Esophagus muscularis mucosa (tissue), 4 donors: ENCODE measurements at regions not wholly inside any gene's neighbourhood (a gene's known extent, or its start where the extent isn't known, plus 50 kb on each side); places are given as distances from the start of the nearest gene placed in this dataset.

Experiments
- DNase-seq: peaks from one replicate; pipeline ENCODE4 v3.0.0-alpha.2; 2017; ENCODE audit errors: extremely low spot score
- H3K27ac ChIP-seq, 4 donors: fragments of 200-600 bp; sonication (generic); replicated peaks in 1 of 4; 1 replicate in 3 of 4; 2 replicates in 1 of 4; pipeline ENCODE4 v1.5.1; 2016 to 2019; ENCODE audit warnings: mild to moderate bottlenecking in 1 of 4
- H3K27me3 ChIP-seq, 4 donors: fragments of 200-600 bp; sonication (generic); one replicate each; pipeline versions ENCODE4 v1.5.1 to v1.6.0; 2016 to 2019
- H3K36me3 ChIP-seq, 4 donors: fragments of 200-600 bp; sonication (generic); one replicate each; pipeline ENCODE4 v1.5.1; 2016 to 2019
- H3K4me1 ChIP-seq, 4 donors: fragments of 200-600 bp; sonication (generic); one replicate each; pipeline ENCODE4 v1.5.1; 2016 to 2019
- H3K4me3 ChIP-seq, 4 donors: fragments of 200-600 bp; sonication (generic); 1 replicate in 2 of 4; 2 replicates in 2 of 4; pipeline ENCODE4 v1.5.1; 2016 to 2019; ENCODE audit warnings: mild to moderate bottlenecking in 4 of 4, moderate library complexity in 1 of 4
- H3K9me3 ChIP-seq, 4 donors: fragments of 200-600 bp; sonication (generic); 1 replicate in 3 of 4; 2 replicates in 1 of 4; pipeline ENCODE4 v1.5.1; 2016 to 2019
- CTCF ChIP-seq, 3 experiments: fragments of 200-600 bp in 2 of 3; fragments of 450-650 bp in 1 of 3; sonication (generic) in 2 of 3; IDR thresholded peaks; one replicate each; pipeline ENCODE4 v1.5.1; 2017 to 2019; ENCODE audit warnings: antibody characterized with exemption in 3 of 3, mild to moderate bottlenecking in 2 of 3, moderate library complexity in 1 of 3
- EP300 ChIP-seq: sonication (generic); formaldehyde crosslinking; IDR thresholded peaks from one replicate; pipeline ENCODE4 v1.6.1; 2017; ENCODE audit warnings: antibody characterized with exemption
- POLR2A ChIP-seq: fragments of 450-650 bp; IDR thresholded peaks from one replicate; pipeline ENCODE4 v1.6.1; 2017; ENCODE audit warnings: antibody characterized with exemption, moderate library complexity, mild to moderate bottlenecking, low read depth
- POLR2AphosphoS5 ChIP-seq, 2 donors: sonication (generic); formaldehyde crosslinking; IDR thresholded peaks; one replicate each; pipeline ENCODE4 v1.6.1; 2017; ENCODE audit warnings: antibody characterized with exemption in 2 of 2
- WGBS: methylation state at CpG from one replicate; pipeline ENCODE4 v1.1.5; 2018; 5-methylcytosine and 5-hydroxymethylcytosine counted together
- intact Hi-C: fragments of 100-400 bp; cut with DNase I; formaldehyde crosslinking; loops from one replicate; pipeline ENCODE4 v1.15.1; 2023

GRCh38 chr4:154927126-154927680, 146.1 kb downstream of the RBM46 start:
- intact Hi-C loops, result no loop called here
- no peaks in the 10 kb centered on the region for H3K36me3 ChIP-seq
- TF ChIP-seq POLR2A (no peak), EP300 (no peak), CTCF (IDR thresholded peaks at IDR 0.05) (no peak), POLR2AphosphoS5 (IDR thresholded peaks at IDR 0.05) (no peak)
- no peak overlapping the region for H3K4me3 ChIP-seq
- WGBS, result 92% methylated on average over 3 of the region's 3 CpGs
- H3K4me1 ChIP-seq, result no peaks in the 10 kb centered on the region
- H3K27ac ChIP-seq, result no peak overlapping the region
- DNase-seq, result no peak
- peaks cover 0 to 12% (median 4%) of the 10 kb centered on the region in 4 donors for H3K9me3 ChIP-seq
- H3K27me3 ChIP-seq, result no peaks in the 10 kb centered on the region

- H3K27me3 ChIP-seq, result no peaks in the 10 kb centered on the region
- no peak for DNase-seq
- 62% methylated on average over 6 of the region's 6 CpGs for WGBS
- H3K4me1 ChIP-seq, result no peaks in the 10 kb centered on the region
- no peak overlapping the region for H3K27ac ChIP-seq
- H3K4me3 ChIP-seq, result no peak overlapping the region
- no peak for TF ChIP-seq POLR2A
- no peak for TF ChIP-seq POLR2AphosphoS5 (IDR thresholded peaks at IDR 0.05)
- no peak for TF ChIP-seq EP300
- TF ChIP-seq CTCF (IDR thresholded peaks at IDR 0.05), result peak in 1 of 3 experiments; percentile 16
- no peaks in the 10 kb centered on the region for H3K36me3 ChIP-seq
- peaks cover 0 to 15% (median 9%) of the 10 kb centered on the region in 4 donors for H3K9me3 ChIP-seq
- intact Hi-C loops, result no loop called here
Measured at GRCh38 chr4:154928640-154929257, 147.7 kb downstream of the RBM46 start.

- H3K9me3 ChIP-seq, result peaks cover 0 to 20% (median 11%) of the 10 kb centered on the region in 4 donors
- WGBS, result 86% methylated on average over 3 of the region's 3 CpGs
- H3K36me3 ChIP-seq, result no peaks in the 10 kb centered on the region
- H3K4me1 ChIP-seq, result no peaks in the 10 kb centered on the region
- DNase-seq, result no peak
- TF ChIP-seq POLR2A (no peak), POLR2AphosphoS5 (IDR thresholded peaks at IDR 0.05) (no peak), CTCF (IDR thresholded peaks at IDR 0.05) (no peak), EP300 (no peak)
- H3K4me3 ChIP-seq, result no peak overlapping the region
- H3K27ac ChIP-seq, result no peak overlapping the region
- H3K27me3 ChIP-seq, result no peaks in the 10 kb centered on the region
- intact Hi-C loops, result no loop called here
Measured at GRCh38 chr4:154936873-154937272, 155.8 kb downstream of the RBM46 start.

GRCh38 chr4:154939851-154940250, 158.8 kb downstream of the RBM46 start:
- intact Hi-C loops, result no loop called here
- no peak for DNase-seq
- Histone ChIP-seq H3K27ac (no peak overlapping the region), H3K4me3 (no peak overlapping the region), H3K27me3 (no peaks in the 10 kb centered on the region), H3K36me3 (no peaks in the 10 kb centered on the region), H3K9me3 (peaks cover 0 to 8% (median 3%) of the 10 kb centered on the region in 4 donors), H3K4me1 (no peaks in the 10 kb centered on the region)
- no peak for TF ChIP-seq CTCF (IDR thresholded peaks at IDR 0.05)
- TF ChIP-seq EP300, result no peak
- TF ChIP-seq POLR2AphosphoS5 (IDR thresholded peaks at IDR 0.05), result no peak
- TF ChIP-seq POLR2A, result no peak
- 57% methylated on average over 3 of the region's 3 CpGs for WGBS

GRCh38 chr4:154942176-154942575, 161.1 kb downstream of the RBM46 start:
- no peak for DNase-seq
- TF ChIP-seq EP300 (no peak), POLR2AphosphoS5 (IDR thresholded peaks at IDR 0.05) (no peak), CTCF (IDR thresholded peaks at IDR 0.05) (no peak), POLR2A (no peak)
- no peak overlapping the region for H3K27ac ChIP-seq
- no peaks in the 10 kb centered on the region for H3K27me3 ChIP-seq
- H3K4me3 ChIP-seq, result no peak overlapping the region
- H3K4me1 ChIP-seq, result no peaks in the 10 kb centered on the region
- H3K9me3 ChIP-seq, result no peaks in the 10 kb centered on the region
- intact Hi-C loops, result no loop called here
- H3K36me3 ChIP-seq, result no peaks in the 10 kb centered on the region
